BLaER1 treated with 17β-estradiol and CSF1 and Interleukin-3, amounts not matched to agents 10 nM and 100 nM (cell line): ENCODE measurements at regions not wholly inside any gene's neighbourhood (a gene's known extent, or its start where the extent isn't known, plus 50 kb on each side); places are given as distances from the start of the nearest gene placed in this dataset.
A peak's percentile ranks its signal among the peaks of the same experiment; 100 is the strongest.

Experiments used
- H3K27ac ChIP-seq, 11 experiments: shearing (Covaris generic); formaldehyde crosslinking; 2 replicates each; pipeline ENCODE4 v1.8.1; 2022
- H3K27me3 ChIP-seq, 11 experiments: shearing (Covaris generic); formaldehyde crosslinking; 2 replicates each; pipeline ENCODE4 v1.8.1; 2022
- H3K36me3 ChIP-seq, 11 experiments: shearing (Covaris generic); formaldehyde crosslinking; 2 replicates each; pipeline ENCODE4 v1.8.1; 2022
- H3K4me1 ChIP-seq, 10 experiments: shearing (Covaris generic); formaldehyde crosslinking; 2 replicates each; pipeline ENCODE4 v1.8.1; 2022
- H3K4me2 ChIP-seq, 11 experiments: shearing (Covaris generic); formaldehyde crosslinking; 2 replicates each; pipeline ENCODE4 v1.8.1; 2022
- H3K4me3 ChIP-seq, 10 experiments: shearing (Covaris generic); formaldehyde crosslinking; 2 replicates each; pipeline ENCODE4 v1.8.1; 2022
- H3K9ac ChIP-seq, 11 experiments: shearing (Covaris generic); formaldehyde crosslinking; 2 replicates each; pipeline ENCODE4 v1.8.1; 2022
- H3K9me3 ChIP-seq, 11 experiments: shearing (Covaris generic); formaldehyde crosslinking; replicated peaks in 1 of 11; 2 replicates each; pipeline ENCODE4 v1.8.1; 2022
- H4K20me1 ChIP-seq, 11 experiments: shearing (Covaris generic); formaldehyde crosslinking; 2 replicates each; pipeline ENCODE4 v1.8.1; 2022
- Cebpa-rat ChIP-seq, 11 experiments: shearing (Covaris generic); IDR thresholded peaks; 2 replicates each; pipeline ENCODE4 v1.8.1; 2022

DNA sequence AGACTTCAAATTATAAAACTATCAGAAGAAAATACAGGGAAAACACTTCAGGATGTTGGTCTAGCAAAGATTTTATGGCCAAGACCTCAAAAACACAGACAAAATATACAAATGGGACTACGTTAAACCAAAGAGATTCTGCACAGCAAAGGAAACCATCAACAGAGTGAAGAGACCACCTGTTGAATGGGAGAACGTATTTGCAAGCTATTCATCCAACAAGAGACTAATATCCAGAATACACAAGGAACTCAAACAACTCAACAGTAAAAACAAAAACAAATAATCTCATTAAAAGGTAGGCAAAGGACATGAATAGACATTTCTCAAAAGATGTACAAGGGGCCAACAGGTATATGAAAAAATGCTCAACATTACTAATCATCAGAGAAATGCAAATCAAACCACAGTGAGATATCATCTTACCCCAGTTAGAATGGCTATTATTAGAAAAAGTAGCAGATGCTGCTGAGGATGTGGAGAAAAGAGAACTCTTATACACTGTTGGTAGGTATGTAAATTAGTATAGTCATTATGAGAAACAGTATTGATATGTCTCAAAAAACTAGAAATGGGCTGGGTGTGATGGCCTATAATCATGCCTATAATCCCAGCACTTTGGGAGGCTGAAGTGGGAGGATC lies 112.6 kb downstream of the LRIG2 start:
- Histone ChIP-seq H3K4me1 (no peaks in the 10 kb centered on the region), H3K4me2 (no peak overlapping the region), H3K9me3 (peaks cover 0 to 17% (median 0%) of the 10 kb centered on the region in 11 experiments; a peak in 5 of 22 replicates), H4K20me1 (no peaks in the 10 kb centered on the region), H3K4me3 (no peak overlapping the region), H3K27me3 (no peaks in the 10 kb centered on the region), H3K27ac (no peak overlapping the region), H3K9ac (no peak overlapping the region), H3K36me3 (no peaks in the 10 kb centered on the region)
- no peak for TF ChIP-seq Cebpa-rat (IDR thresholded peaks at IDR 0.05)

DNA sequence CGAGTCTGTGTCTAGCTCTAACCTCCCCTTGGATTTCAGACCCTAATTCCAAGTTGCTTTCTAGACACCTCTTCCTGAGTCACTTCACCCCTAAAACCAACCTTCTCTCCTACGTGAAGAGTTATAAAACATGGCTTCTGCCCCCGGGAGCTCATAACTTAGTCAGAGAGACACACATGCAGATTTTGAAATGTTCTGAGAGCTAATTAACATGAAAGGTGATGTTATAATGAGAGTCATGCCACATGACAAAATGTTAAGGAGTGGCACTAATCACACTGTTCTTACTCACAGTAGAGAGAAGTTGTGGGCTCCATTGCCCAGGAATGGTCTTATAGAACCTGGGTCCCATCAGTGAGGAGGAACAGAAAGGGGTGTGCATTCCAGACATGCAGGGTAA lies 117.1 kb downstream of the LRIG2 start:
- peaks cover 4 to 22% (median 17%) of the 10 kb centered on the region in 11 experiments; a peak in 19 of 22 replicates for H3K9me3 ChIP-seq
- no peak overlapping the region for H3K9ac ChIP-seq
- H4K20me1 ChIP-seq = no peaks in the 10 kb centered on the region
- no peak overlapping the region for H3K4me2 ChIP-seq
- H3K27ac ChIP-seq = no peak overlapping the region
- H3K4me1 ChIP-seq = peaks cover 6 to 17% (median 10%) of the 10 kb centered on the region in 10 experiments; a peak in 18 of 20 replicates
- TF ChIP-seq Cebpa-rat (IDR thresholded peaks at IDR 0.05) = no peak
- H3K27me3 ChIP-seq = no peaks in the 10 kb centered on the region
- no peaks in the 10 kb centered on the region for H3K36me3 ChIP-seq
- no peak overlapping the region for H3K4me3 ChIP-seq

DNA sequence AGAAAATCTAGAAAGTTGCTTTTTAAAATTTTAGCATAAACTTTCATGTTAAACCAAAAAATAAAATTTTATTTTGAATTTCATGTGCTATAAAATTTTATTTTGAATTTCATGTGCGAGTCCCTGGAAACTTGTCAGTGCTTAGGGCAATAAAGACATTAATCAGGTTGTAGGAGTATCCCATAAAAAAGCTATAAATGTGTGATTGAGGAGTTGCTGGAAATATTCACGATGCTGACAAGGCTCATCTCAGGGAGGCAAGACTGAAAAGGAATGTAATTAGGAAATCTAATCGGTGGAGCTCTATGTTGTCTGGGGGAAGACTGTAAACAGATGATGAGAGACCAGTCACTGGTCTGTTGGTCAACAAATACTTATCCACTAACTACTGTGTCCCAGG lies 117.9 kb downstream of the LRIG2 start:
- Histone ChIP-seq H3K36me3 (no peaks in the 10 kb centered on the region), H3K4me1 (peaks cover 6 to 17% (median 10%) of the 10 kb centered on the region in 10 experiments; a peak in 18 of 20 replicates), H3K27me3 (no peaks in the 10 kb centered on the region), H4K20me1 (no peaks in the 10 kb centered on the region), H3K27ac (peak overlapping the region in 3 of 11 experiments; percentile 48 to 69 (median 51); a peak in 2 of 22 replicates), H3K9ac (no peak overlapping the region), H3K4me2 (no peak overlapping the region), H3K4me3 (no peak overlapping the region), H3K9me3 (peaks cover 3 to 22% (median 17%) of the 10 kb centered on the region in 11 experiments; a peak in 17 of 22 replicates)
- TF ChIP-seq Cebpa-rat (IDR thresholded peaks at IDR 0.05) = no peak

DNA sequence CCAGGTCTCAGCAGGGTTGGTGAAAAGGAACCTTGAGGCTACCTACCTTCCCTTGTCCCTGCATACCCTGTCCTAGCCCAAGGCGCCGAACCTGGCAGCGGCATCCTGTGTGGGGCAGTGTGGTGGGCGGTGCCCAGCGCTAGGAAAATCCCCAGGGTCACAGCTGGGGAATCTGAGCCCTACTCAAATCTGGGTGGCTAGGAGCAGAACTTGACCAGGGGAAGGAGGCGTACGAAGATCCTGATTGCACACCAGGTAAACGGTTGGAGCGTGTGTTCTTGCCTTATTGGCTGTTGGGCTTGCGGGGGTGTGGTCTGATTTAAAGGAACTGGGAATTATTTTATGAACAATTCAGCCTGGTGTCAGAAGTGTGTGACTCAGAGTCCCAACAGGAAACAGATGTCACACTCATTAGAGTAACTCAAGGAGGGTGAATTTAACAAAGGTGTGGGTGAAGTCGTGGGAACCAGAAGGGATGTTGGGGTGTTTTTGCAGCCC lies 118.6 kb downstream of the LRIG2 start:
- Histone ChIP-seq H3K27ac (peak overlapping the region in 7 of 11 experiments; percentile 19 to 69 (median 51); a peak in 12 of 22 replicates), H3K4me2 (peak overlapping the region in 10 of 11 experiments; percentile 5 to 70 (median 44); a peak in 15 of 22 replicates), H3K27me3 (no peaks in the 10 kb centered on the region), H4K20me1 (no peaks in the 10 kb centered on the region), H3K9ac (no peak overlapping the region), H3K36me3 (no peaks in the 10 kb centered on the region), H3K4me1 (peaks cover 6 to 17% (median 10%) of the 10 kb centered on the region in 10 experiments; a peak in 18 of 20 replicates), H3K4me3 (no peak overlapping the region), H3K9me3 (peaks cover 3 to 22% (median 17%) of the 10 kb centered on the region in 11 experiments; a peak in 17 of 22 replicates)
- no peak for TF ChIP-seq Cebpa-rat (IDR thresholded peaks at IDR 0.05)

DNA sequence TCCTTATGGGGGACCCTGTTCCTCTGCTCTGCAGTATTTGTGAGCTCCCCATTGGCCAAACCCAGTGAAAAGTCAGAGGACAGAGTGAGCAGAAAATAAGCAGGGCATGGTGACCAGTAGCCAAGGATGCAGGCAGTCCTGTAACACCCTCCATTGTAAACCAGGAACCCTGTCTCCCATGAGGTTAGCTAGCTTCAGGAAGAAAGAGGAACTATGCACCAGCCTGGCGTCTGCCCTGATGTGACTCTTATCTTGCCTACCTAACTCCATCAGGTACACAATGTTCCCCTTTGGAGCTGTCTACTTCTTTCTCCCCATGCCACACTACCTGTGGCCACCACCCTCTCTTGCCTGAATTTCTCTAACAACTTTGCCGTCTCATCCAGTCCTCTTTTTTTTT lies 119.2 kb downstream of the LRIG2 start:
- Histone ChIP-seq H3K9ac (peak overlapping the region in 2 of 11 experiments; percentile 30 to 36; a peak in 2 of 22 replicates), H3K36me3 (no peaks in the 10 kb centered on the region), H3K4me3 (no peak overlapping the region), H3K4me2 (peak overlapping the region in 10 of 11 experiments; percentile 5 to 70 (median 44); a peak in 15 of 22 replicates), H3K27ac (peak overlapping the region in 7 of 11 experiments; percentile 19 to 69 (median 51); a peak in 13 of 22 replicates), H3K27me3 (no peaks in the 10 kb centered on the region), H3K4me1 (peaks cover 6 to 17% (median 10%) of the 10 kb centered on the region in 10 experiments; a peak in 18 of 20 replicates), H3K9me3 (peaks cover 3 to 22% (median 17%) of the 10 kb centered on the region in 11 experiments; a peak in 17 of 22 replicates), H4K20me1 (no peaks in the 10 kb centered on the region)
- TF ChIP-seq Cebpa-rat (IDR thresholded peaks at IDR 0.05) = no peak

DNA sequence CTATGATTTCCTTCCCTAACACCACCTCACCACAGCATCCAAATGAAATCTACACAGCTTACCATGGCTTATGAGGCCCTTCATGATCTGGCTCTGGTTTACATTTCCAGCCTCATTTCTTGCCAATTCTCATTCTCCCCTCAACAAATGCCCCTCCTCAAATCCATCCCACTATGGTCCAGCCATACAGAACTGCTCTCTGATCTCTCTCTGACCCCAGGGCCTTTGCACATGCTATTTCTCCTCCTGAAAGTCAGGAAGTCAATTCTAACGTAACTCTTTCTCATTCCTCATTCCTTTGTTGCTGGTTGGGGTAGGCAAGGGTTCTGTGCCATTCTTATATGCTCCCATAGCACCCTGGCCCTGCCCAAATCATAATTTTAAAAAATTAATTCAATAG lies 120.0 kb downstream of the LRIG2 start:
- Histone ChIP-seq H3K9ac (no peak overlapping the region), H3K27ac (no peak overlapping the region; a peak in 1 of 22 replicates), H3K4me2 (no peak overlapping the region; a peak in 1 of 22 replicates), H3K27me3 (no peaks in the 10 kb centered on the region), H4K20me1 (no peaks in the 10 kb centered on the region), H3K9me3 (peaks cover 3 to 22% (median 17%) of the 10 kb centered on the region in 11 experiments; a peak in 17 of 22 replicates), H3K4me1 (peaks cover 8 to 17% (median 10%) of the 10 kb centered on the region in 10 experiments; a peak in 19 of 20 replicates), H3K4me3 (no peak overlapping the region), H3K36me3 (no peaks in the 10 kb centered on the region)
- TF ChIP-seq Cebpa-rat (IDR thresholded peaks at IDR 0.05) = no peak

DNA sequence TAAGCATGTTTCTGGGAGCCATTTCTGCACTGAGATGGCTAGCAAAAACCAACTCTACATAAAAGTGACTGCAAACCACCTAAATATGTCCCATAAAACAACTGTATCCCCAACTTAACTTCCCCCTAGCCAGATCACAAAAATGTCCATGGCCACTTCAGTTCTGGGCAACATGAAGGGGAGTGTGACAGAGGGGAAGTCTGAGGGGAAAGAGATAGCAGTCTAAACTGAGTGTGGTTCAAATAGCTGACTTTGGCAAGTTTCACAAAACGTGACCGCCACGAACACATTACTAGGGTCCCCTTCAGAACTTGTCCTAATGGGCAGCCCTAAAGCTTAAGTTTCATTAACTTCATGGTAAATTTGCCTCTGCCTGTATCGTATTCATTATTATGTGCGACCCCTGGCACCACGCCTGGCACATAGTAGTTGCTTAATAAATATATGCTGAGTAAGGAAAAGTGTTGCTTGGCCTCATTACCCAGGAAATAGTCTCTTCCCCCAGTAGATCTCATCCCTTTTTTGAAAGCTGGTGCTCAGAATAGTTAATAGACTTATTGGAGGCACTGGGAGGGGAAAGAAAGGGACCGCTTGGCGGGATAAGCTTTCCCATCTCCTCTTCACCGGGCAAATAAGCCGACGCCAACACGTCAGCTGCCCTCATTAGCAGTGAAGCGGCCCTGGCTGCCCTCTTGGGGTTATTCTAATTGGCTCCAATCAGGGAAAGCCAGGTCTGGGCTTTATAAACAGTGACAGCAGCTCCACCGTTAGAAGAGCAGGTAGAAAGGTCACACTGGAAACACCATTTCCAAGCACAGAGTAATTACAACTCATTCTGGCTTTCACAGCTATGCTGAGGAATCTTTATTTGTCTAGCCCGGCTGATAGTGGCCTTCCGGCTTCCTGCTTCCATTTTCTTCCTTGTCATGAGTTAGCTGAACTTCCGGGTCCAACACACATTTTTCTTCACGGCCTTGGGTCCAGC lies 122.1 kb downstream of the LRIG2 start:
- Histone ChIP-seq H3K9me3 (peaks cover 3 to 22% (median 17%) of the 10 kb centered on the region in 11 experiments; a peak in 17 of 22 replicates), H3K4me1 (peaks cover 8 to 17% (median 11%) of the 10 kb centered on the region in 10 experiments; a peak in 19 of 20 replicates), H3K27ac (no peak overlapping the region), H3K4me2 (no peak overlapping the region), H4K20me1 (no peaks in the 10 kb centered on the region), H3K4me3 (no peak overlapping the region), H3K27me3 (no peaks in the 10 kb centered on the region), H3K36me3 (no peaks in the 10 kb centered on the region), H3K9ac (no peak overlapping the region)
- no peak for TF ChIP-seq Cebpa-rat (IDR thresholded peaks at IDR 0.05)

DNA sequence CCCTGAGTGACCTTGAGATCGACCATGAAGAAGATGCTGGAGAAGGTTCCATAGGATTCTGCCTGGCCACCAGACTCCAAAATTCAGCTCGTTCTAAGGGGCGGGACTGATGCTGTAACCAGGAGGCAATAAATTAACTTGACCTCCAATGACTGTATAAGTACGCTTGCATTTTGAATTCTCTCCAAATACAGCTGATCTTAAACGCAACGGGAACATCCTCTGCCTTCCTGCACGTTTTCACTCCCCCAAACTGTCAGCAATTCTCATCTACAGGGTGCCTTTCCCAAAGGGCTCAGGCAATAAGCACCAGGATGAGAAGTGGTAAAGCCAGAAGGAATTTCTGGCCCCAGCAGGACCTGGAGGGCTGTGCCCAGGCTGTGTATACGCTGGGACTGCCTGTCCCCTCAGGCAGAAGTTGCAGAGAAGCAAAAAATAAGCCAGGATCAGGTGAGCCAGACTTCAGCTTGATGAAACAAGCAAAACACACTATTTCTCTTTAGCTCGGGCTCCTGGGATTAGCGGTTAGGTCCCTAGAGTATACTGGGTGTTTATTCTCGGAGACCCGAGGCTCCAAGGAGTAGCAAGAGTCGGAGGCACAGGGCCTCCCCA lies 124.8 kb downstream of the LRIG2 start:
- no peak overlapping the region for H3K4me3 ChIP-seq
- peak overlapping the region in 3 of 11 experiments; percentile 12 to 22 (median 15); a peak in 1 of 22 replicates for H3K4me2 ChIP-seq
- H4K20me1 ChIP-seq = no peaks in the 10 kb centered on the region
- H3K27me3 ChIP-seq = no peaks in the 10 kb centered on the region
- no peaks in the 10 kb centered on the region for H3K36me3 ChIP-seq
- peaks cover 0 to 11% (median 0%) of the 10 kb centered on the region in 10 experiments; a peak in 3 of 20 replicates for H3K4me1 ChIP-seq
- peaks cover 3 to 12% (median 10%) of the 10 kb centered on the region in 11 experiments; a peak in 17 of 22 replicates for H3K9me3 ChIP-seq
- no peak for TF ChIP-seq Cebpa-rat (IDR thresholded peaks at IDR 0.05)
- no peak overlapping the region for H3K27ac ChIP-seq
- H3K9ac ChIP-seq = no peak overlapping the region
